Large intestine (tissue), 3 donors: ENCODE measurements at regions not wholly inside any gene's neighbourhood (a gene's known extent, or its start where the extent isn't known, plus 50 kb on each side); places are given as distances from the start of the nearest gene placed in this dataset.

Experiments used
- DNase-seq, 2 donors: peaks; one replicate each; pipeline versions ENCODE4 v3.0.0 to v3.0.0-alpha.2; 2013
- H3K27ac ChIP-seq: one replicate; pipeline ENCODE4 v1.5.1; 2013; ENCODE audit warnings: low read length
- H3K27me3 ChIP-seq: 2 replicates; pipeline ENCODE4 v1.6.1; 2013; ENCODE audit warnings: low read length; ENCODE audit not compliant: control insufficient read depth, insufficient read depth
- H3K36me3 ChIP-seq: 2 replicates; pipeline ENCODE4 v1.6.1; 2013; ENCODE audit warnings: low read length; ENCODE audit not compliant: control insufficient read depth, insufficient read depth
- H3K4me1 ChIP-seq: one replicate; pipeline ENCODE4 v1.6.1; 2013; ENCODE audit warnings: low read length; ENCODE audit not compliant: control insufficient read depth, insufficient read depth
- H3K4me3 ChIP-seq: one replicate; pipeline ENCODE4 v1.5.1; 2013; ENCODE audit warnings: low read length
- H3K9me3 ChIP-seq: one replicate; pipeline ENCODE4 v1.6.1; 2013; ENCODE audit warnings: mild to moderate bottlenecking, low read depth, low read length, moderate library complexity; ENCODE audit not compliant: control insufficient read depth
- WGBS: methylation state at CpG from one replicate; pipeline ENCODE4 v1.1.5; 2013; ENCODE audit warnings: low lambda C conversion rate; ENCODE audit not compliant: insufficient coverage; 5-methylcytosine and 5-hydroxymethylcytosine counted together

DNA sequence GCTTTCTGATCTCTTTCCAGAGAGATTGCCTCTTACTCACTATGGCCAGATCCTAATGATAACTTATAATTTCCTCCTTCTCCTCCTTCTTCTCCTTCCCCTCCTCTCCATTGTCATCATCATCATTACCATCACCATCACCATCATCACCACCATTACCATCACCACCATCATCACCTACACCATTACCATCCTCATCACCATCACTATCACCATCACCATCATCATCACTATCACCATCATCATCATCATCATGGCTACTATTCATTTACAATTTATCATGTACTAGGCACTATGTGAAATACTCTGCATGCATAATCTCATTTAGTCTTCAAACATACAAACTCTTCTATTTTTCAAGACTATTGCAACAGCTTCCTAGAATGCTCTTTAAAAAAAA lies 540.9 kb upstream of the C16orf82 start:
- DNase-seq: no peak
- H3K27ac ChIP-seq: no peak overlapping the region
- no peak overlapping the region for H3K4me3 ChIP-seq
- H3K36me3 ChIP-seq: no peaks in the 10 kb centered on the region
- no peaks in the 10 kb centered on the region for H3K4me1 ChIP-seq
- H3K9me3 ChIP-seq: no peaks in the 10 kb centered on the region
- H3K27me3 ChIP-seq: no peaks in the 10 kb centered on the region

DNA sequence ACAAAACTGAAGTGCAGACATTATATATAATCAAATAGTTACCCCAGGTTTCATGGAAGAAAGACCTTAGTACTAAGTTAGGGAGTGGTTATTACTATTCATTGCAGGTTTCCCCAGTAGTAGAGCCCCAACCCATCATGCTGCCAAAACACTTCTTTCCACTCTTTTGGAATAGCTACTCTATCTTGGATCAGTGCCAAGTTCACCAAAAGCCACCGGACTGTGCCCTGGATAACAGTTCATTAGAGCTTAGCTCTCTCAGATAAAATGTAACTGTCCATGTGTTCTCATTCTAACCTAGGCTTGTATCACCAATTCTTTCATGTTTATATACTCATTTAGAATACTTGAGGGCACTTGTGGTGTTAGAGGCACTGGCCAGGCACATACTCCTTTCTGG lies 540.1 kb upstream of the C16orf82 start:
- no peaks in the 10 kb centered on the region for H3K9me3 ChIP-seq
- H3K36me3 ChIP-seq: no peaks in the 10 kb centered on the region
- no peaks in the 10 kb centered on the region for H3K4me1 ChIP-seq
- DNase-seq: no peak
- no peak overlapping the region for H3K4me3 ChIP-seq
- no peaks in the 10 kb centered on the region for H3K27me3 ChIP-seq
- H3K27ac ChIP-seq: no peak overlapping the region
- WGBS: no CpG with 5 or more reads among the region's 1 CpG

DNA sequence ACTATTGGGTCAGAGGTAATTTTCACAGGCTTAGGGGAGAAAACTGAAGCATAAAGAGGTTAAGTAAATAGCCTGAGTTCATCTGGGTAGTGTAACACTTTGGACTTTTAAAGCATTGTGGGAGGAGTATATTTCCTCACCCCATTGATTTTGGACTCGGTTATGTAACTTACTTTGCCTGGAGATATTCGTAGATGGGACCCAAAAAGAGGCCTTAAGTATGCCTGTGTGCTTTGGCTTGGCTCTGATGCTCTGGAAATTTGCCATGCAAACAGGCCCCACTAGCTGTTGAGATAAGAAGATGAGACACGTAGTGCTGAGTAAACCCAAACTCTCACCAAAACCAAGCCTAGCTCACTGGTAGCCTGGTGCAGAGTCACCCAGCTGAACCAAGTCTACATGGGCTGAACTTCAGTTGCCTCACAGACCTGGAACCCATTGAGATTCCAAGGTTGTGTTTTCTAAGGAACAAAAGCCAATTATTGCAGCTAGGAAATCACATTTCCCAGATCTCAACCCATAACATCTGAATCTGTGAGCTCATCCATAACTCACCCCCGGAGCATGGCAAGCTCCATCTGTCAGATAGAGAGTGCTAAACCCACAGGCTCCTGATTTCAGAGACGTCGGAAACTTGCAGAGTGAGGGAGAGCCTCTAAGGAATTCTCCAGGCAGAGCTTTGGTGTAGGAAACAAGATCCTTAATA lies 536.0 kb upstream of the C16orf82 start:
- no CpG with 5 or more reads among the region's 6 CpGs for WGBS
- H3K27me3 ChIP-seq: no peaks in the 10 kb centered on the region
- no peaks in the 10 kb centered on the region for H3K36me3 ChIP-seq
- H3K4me1 ChIP-seq: no peaks in the 10 kb centered on the region
- H3K4me3 ChIP-seq: no peak overlapping the region
- DNase-seq: no peak
- no peaks in the 10 kb centered on the region for H3K9me3 ChIP-seq
- H3K27ac ChIP-seq: no peak overlapping the region

DNA sequence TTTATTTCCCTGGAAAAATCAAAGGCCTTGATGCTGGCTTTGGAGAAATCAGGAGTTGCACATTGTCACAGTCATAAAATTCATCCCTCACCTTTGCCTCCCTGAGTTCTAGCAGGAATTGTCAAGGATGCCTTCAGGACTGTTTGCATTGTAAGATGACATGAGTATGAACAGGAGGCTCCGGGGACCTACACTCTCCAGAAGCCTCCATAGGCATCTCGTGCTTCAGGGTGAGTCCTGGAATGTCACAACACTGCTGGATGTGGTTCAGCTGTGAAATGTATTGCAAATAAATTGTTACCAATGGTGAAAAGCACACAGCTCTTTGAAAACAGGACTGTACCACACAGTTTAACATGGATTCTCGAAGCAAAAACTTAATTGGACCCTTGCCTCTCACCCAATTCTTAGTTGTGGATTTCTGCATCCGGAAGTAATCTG lies 535.4 kb upstream of the C16orf82 start:
- no peak for DNase-seq
- Histone ChIP-seq H3K36me3 (no peaks in the 10 kb centered on the region), H3K4me3 (no peak overlapping the region), H3K27me3 (no peaks in the 10 kb centered on the region), H3K4me1 (no peaks in the 10 kb centered on the region), H3K27ac (no peak overlapping the region), H3K9me3 (no peaks in the 10 kb centered on the region)
- no CpG with 5 or more reads among the region's 4 CpGs for WGBS

DNA sequence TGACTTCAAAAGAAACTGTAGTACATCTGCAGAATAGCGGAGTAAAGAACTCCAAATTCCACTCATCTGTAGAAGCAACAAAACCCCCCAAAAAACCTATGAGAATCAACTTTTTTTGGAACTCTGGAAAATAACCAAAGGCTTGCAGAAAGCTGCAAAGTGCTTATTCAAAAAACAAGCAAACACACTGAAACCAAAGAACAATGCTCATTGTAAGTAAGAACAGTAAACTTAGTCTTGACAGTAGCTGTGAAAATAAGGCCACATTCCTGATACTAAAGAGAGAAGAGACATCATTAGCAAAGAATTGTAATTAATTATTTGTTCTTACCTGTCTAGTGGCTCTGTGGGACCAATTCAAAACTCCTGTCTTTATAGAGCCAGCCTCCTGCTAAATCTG lies 534.3 kb upstream of the C16orf82 start:
- no peaks in the 10 kb centered on the region for H3K9me3 ChIP-seq
- H3K27ac ChIP-seq: no peak overlapping the region
- no peaks in the 10 kb centered on the region for H3K36me3 ChIP-seq
- no peak for DNase-seq
- no peaks in the 10 kb centered on the region for H3K27me3 ChIP-seq
- no peak overlapping the region for H3K4me3 ChIP-seq
- WGBS: 100% methylated on average over 1 of the region's 1 CpG
- H3K4me1 ChIP-seq: no peaks in the 10 kb centered on the region

DNA sequence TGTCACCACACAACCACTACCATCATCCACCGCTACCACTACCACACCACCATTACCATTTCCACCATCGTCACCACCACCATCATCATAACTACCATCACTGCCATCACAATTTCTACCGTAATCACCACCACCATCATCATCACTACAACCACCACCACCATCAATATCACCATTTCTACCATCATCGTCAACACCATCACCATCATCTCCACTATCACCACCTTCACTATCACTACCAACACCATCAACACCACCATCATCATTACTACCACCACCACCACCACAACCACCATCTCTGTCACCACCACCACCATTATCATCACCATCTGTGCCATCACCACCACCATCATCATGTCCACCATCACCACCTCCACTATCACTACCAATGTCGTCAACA lies 524.5 kb upstream of the C16orf82 start:
- no peak for DNase-seq
- Histone ChIP-seq H3K9me3 (peaks cover 7% of the 10 kb centered on the region), H3K36me3 (no peaks in the 10 kb centered on the region), H3K4me1 (no peaks in the 10 kb centered on the region), H3K27me3 (no peaks in the 10 kb centered on the region), H3K27ac (no peak overlapping the region), H3K4me3 (no peak overlapping the region)
- WGBS: 100% methylated on average over 2 of the region's 5 CpGs

DNA sequence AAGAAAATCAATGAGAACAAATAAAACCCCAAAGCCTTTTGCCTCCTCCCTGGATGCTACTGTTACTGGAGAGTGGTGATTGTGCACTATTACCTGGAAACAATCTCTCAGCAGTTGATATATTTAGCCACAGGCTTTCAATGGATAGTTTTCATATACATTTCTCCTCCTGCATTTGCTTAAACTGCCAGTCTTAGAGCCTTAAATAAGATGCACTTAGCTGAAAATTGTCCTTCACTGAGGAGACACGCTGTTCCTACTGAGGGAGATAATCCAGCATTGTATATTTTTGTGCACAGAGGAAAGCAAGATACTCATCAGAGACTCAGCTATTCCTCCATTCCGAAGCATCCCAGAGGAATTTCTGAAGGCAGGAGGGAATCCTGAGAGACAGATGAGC lies 520.2 kb upstream of the C16orf82 start:
- H3K27me3 ChIP-seq: no peaks in the 10 kb centered on the region
- H3K9me3 ChIP-seq: peaks cover 7% of the 10 kb centered on the region
- H3K4me3 ChIP-seq: no peak overlapping the region
- WGBS: no CpG with 5 or more reads among the region's 2 CpGs
- H3K36me3 ChIP-seq: no peaks in the 10 kb centered on the region
- DNase-seq: no peak
- no peak overlapping the region for H3K27ac ChIP-seq
- H3K4me1 ChIP-seq: no peaks in the 10 kb centered on the region

DNA sequence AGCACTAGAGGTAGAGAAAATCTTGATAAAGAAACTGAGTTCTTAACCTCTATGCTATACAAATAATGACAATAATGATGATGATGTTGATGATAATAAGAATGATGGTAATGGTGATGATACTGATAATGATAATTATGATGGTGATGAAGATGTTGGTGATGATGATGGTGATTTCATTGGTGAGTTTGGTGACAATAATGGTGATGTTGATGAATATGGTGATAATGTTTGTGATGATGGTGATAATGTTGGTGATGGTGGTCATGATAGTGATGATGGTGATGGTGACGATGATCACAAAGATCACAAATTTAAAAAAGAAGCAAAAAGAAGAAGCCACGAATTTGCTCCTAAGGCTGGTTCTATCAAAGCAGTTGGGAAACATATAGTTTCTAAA lies 519.0 kb upstream of the C16orf82 start:
- no peak for DNase-seq
- no peaks in the 10 kb centered on the region for H3K9me3 ChIP-seq
- WGBS: 100% methylated on average over 1 of the region's 2 CpGs
- H3K4me1 ChIP-seq: no peaks in the 10 kb centered on the region
- no peaks in the 10 kb centered on the region for H3K27me3 ChIP-seq
- H3K27ac ChIP-seq: no peak overlapping the region
- no peak overlapping the region for H3K4me3 ChIP-seq
- H3K36me3 ChIP-seq: no peaks in the 10 kb centered on the region

DNA sequence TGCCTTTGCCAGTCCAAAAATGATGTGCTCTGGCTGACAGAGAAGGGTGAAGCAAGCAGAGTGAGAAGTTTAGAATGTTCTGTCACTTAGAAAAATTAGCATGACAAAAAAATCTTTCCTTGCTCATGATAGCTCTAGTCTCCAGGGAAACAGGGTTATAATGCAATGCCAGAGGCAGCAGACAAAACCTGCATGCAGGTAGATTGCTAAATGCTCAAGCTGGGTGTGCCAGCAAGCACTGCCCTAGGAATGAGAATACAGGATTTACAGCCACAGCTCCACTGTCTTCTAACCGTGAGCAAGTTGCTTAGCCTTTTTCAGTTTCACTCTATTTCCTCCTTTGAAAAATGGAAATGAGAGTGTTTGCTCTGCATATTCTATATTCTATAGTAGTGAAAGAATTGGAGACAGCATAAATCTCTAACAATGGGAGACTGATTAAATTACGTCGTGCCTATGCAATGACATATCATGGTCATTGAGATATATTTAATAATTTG lies 516.6 kb upstream of the C16orf82 start:
- DNase-seq: no peak
- WGBS: 56% methylated on average over 3 of the region's 3 CpGs

DNA sequence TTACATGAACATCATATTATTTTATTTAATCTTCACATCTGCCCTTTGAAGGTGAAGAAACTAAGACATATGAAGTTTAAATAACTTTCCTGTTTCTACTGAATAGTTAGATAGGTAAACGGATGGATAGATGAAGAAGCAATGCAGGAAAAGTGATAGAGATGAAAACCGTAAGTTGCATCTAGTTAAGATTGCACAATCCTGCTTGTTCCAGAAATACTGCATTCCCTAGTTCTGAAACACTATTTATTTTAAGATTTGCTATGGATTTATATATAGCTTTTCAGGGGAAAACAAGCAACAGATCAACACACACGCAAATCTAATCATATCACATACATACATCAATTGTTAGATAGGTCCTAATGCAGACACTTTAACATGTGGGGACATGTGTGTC lies 512.7 kb upstream of the C16orf82 start:
- Histone ChIP-seq H3K4me1 (no peaks in the 10 kb centered on the region), H3K36me3 (no peaks in the 10 kb centered on the region), H3K27me3 (no peaks in the 10 kb centered on the region), H3K27ac (no peak overlapping the region), H3K4me3 (no peak overlapping the region), H3K9me3 (no peaks in the 10 kb centered on the region)
- 89% methylated on average over 2 of the region's 3 CpGs for WGBS
- DNase-seq: no peak

More for the DNA sequence above, 516.6 kb upstream of the C16orf82 start:
- H3K27ac ChIP-seq: no peak overlapping the region
- H3K9me3 ChIP-seq: no peaks in the 10 kb centered on the region
- H3K4me3 ChIP-seq: no peak overlapping the region
- no peaks in the 10 kb centered on the region for H3K27me3 ChIP-seq
- H3K4me1 ChIP-seq: no peaks in the 10 kb centered on the region
- no peaks in the 10 kb centered on the region for H3K36me3 ChIP-seq

DNA sequence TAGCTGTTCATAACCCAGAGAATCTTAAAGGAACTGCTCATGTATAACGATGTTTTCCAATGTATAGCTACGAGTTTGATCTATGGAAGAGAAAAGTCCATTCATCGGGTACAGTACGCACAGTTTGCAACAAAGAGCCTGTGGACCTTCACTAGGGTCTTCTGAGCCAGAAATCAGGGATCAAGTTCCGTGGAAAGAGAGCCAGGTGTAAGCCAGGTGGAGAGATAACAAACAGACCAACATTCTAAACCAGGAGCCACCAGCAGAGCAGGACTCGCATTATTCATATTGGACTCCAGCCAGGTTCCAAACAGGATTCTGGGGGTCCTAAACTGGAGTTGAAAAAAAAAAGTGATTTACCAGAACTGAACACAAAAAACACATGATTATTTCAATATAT lies 505.4 kb upstream of the C16orf82 start:
- Histone ChIP-seq H3K4me3 (no peak overlapping the region), H3K27me3 (no peaks in the 10 kb centered on the region), H3K27ac (no peak overlapping the region), H3K9me3 (no peaks in the 10 kb centered on the region), H3K4me1 (no peaks in the 10 kb centered on the region), H3K36me3 (no peaks in the 10 kb centered on the region)
- no peak for DNase-seq
- WGBS: 94% methylated on average over 3 of the region's 6 CpGs
